GM19240 (cell line): ENCODE measurements at regions not wholly inside any gene's neighbourhood (a gene's known extent, or its start where the extent isn't known, plus 50 kb on each side); places are given as distances from the start of the nearest gene placed in this dataset.
"Not testable (repeated sequence)": the region's sequence is repeated elsewhere in the genome, so short reads cannot be mapped to it uniquely, and the experiment has no call there.

Experiments
- DNase-seq: peaks from one replicate; pipeline ENCODE4 v3.0.0; 2011; ENCODE audit warnings: low spot score; ENCODE audit not compliant: insufficient read length

- DNase-seq = no peak
These were observed 1629.4 kb upstream of the SEL1L start for GRCh38 chr14:83163016-83163415.

GRCh38 chr14:83164016-83164415 lies 1630.4 kb upstream of the SEL1L start:
- DNase-seq = no peak

GRCh38 chr14:83164591-83164990 lies 1630.9 kb upstream of the SEL1L start:
- DNase-seq = no peak

GRCh38 chr14:83170165-83170564 lies 1636.5 kb upstream of the SEL1L start:
- no peak for DNase-seq

- DNase-seq = no peak
These were observed 1638.1 kb upstream of the SEL1L start for GRCh38 chr14:83171761-83172160.

- no peak for DNase-seq
These were observed 1638.7 kb upstream of the SEL1L start for GRCh38 chr14:83172363-83172762.

- DNase-seq = no peak
These were observed 1640.0 kb upstream of the SEL1L start for GRCh38 chr14:83173687-83174086.

- no peak for DNase-seq
These were observed 1650.9 kb upstream of the SEL1L start for GRCh38 chr14:83184531-83184930.

- DNase-seq = not testable (repeated sequence)
These were observed 1654.7 kb upstream of the SEL1L start for GRCh38 chr14:83188311-83188710.

GRCh38 chr14:83196236-83196635 lies 1662.6 kb upstream of the SEL1L start:
- no peak for DNase-seq

GRCh38 chr14:83197271-83197670 lies 1663.6 kb upstream of the SEL1L start:
- no peak for DNase-seq

- no peak for DNase-seq
These were observed 1673.9 kb upstream of the SEL1L start for GRCh38 chr14:83207550-83207949.

- DNase-seq = no peak
These were observed 1674.7 kb upstream of the SEL1L start for GRCh38 chr14:83208341-83208740.

GRCh38 chr14:83217492-83217891 lies 1683.8 kb upstream of the SEL1L start:
- no peak for DNase-seq

GRCh38 chr14:83247924-83248639 lies 1714.4 kb upstream of the SEL1L start:
- no peak for DNase-seq

GRCh38 chr14:83251402-83251801 lies 1717.7 kb upstream of the SEL1L start:
- DNase-seq = no peak

GRCh38 chr14:83253870-83254269 lies 1720.2 kb upstream of the SEL1L start:
- no peak for DNase-seq

- DNase-seq = no peak
These were observed 1721.5 kb upstream of the SEL1L start for GRCh38 chr14:83255015-83255726.

- no peak for DNase-seq
These were observed 1722.1 kb upstream of the SEL1L start for GRCh38 chr14:83255727-83256090.

- DNase-seq = no peak
These were observed 1724.1 kb upstream of the SEL1L start for GRCh38 chr14:83257466-83258439.

GRCh38 chr14:83260751-83261150 lies 1727.1 kb upstream of the SEL1L start:
- no peak for DNase-seq

- no peak for DNase-seq
These were observed 1735.9 kb upstream of the SEL1L start for GRCh38 chr14:83269583-83269982.
